SK-N-SH (cell line): ENCODE measurements at regions not wholly inside any gene's neighbourhood (a gene's known extent, or its start where the extent isn't known, plus 50 kb on each side); places are given as distances from the start of the nearest gene placed in this dataset.

Experiments
- CTCF ChIA-PET: fragments of 300-600, 350-600 bp; formaldehyde crosslinking; extraction: SDS; loops from one replicate; lab custom pipeline; 2021; lab: Yijun Ruan, JAX
- POLR2A ChIA-PET: fragments of 350-600 bp; sonication (Branson Sonifier 250); formaldehyde crosslinking; extraction: SDS; loops from one replicate; lab custom pipeline; 2020; ENCODE audit warnings: antibody characterized with exemption, inconsistent platforms; lab: Yijun Ruan, JAX
- DNase-seq: peaks from one replicate; pipeline ENCODE4 v3.0.0; 2012
- H2AFZ ChIP-seq: fragments of 200-600 bp; sonication (generic); 2 replicates; pipeline ENCODE4 v1.8.1; 2016; ENCODE audit warnings: antibody characterized with exemption, mild to moderate bottlenecking, low read depth
- H3F3A ChIP-seq: fragments of 200-600 bp; sonication (generic); replicated peaks from 2 replicates; pipeline ENCODE3; 2016; ENCODE audit warnings: antibody characterized with exemption, mild to moderate bottlenecking; ENCODE audit not compliant: insufficient read depth
- H3K27ac ChIP-seq, 2 experiments: fragments of 200-500 bp in 1 of 2; fragments of 200-600 bp in 1 of 2; sonication (Bioruptor generic) in 1 of 2; sonication (generic), shearing (Covaris generic) in 1 of 2; 2 replicates each; pipeline versions ENCODE4 v1.5.1 to v1.6.1; 2014 to 2016; ENCODE audit warnings: low read depth in 2 of 2, inconsistent platforms in 1 of 2, low read length in 1 of 2, mild to moderate bottlenecking in 1 of 2, mixed read lengths in 1 of 2
- H3K27me3 ChIP-seq: fragments of 200-600 bp; sonication (generic), shearing (Covaris generic); 2 replicates; pipeline ENCODE4 v1.6.1; 2016; ENCODE audit warnings: mixed run types; ENCODE audit not compliant: insufficient read depth
- H3K36me3 ChIP-seq, 2 experiments: fragments of 200-500 bp in 1 of 2; fragments of 200-600 bp in 1 of 2; sonication (Bioruptor generic) in 1 of 2; sonication (generic) in 1 of 2; replicated peaks in 1 of 2; 2 replicates each; pipeline versions ENCODE3 to v1.5.1; 2014 to 2016; ENCODE audit warnings: low read length in 1 of 2, mild to moderate bottlenecking in 1 of 2; ENCODE audit not compliant: insufficient read depth in 2 of 2, control insufficient read depth in 1 of 2
- H3K4me1 ChIP-seq, 2 experiments: fragments of 200-500 bp in 1 of 2; fragments of 200-600 bp in 1 of 2; sonication (Bioruptor generic) in 1 of 2; sonication (generic), shearing (Covaris generic) in 1 of 2; 2 replicates each; pipeline versions ENCODE4 v1.5.1 to v1.6.1; 2014 to 2016; ENCODE audit warnings: low read depth in 1 of 2, low read length in 1 of 2, mixed run types in 1 of 2; ENCODE audit not compliant: insufficient read depth in 2 of 2, control insufficient read depth in 1 of 2
- H3K4me2 ChIP-seq: fragments of 200-600 bp; sonication (generic), shearing (Covaris generic); 2 replicates; pipeline ENCODE4 v1.6.1; 2017; ENCODE audit warnings: mixed run types
- H3K4me3 ChIP-seq, 2 experiments: fragments of 200-500 bp in 1 of 2; fragments of 200-600 bp in 1 of 2; sonication (Bioruptor generic) in 1 of 2; sonication (generic), shearing (Covaris generic) in 1 of 2; 2 replicates each; pipeline versions ENCODE4 v1.5.1 to v1.8.1; 2014 to 2016; ENCODE audit warnings: low read depth in 2 of 2, inconsistent platforms in 1 of 2, low read length in 1 of 2, mild to moderate bottlenecking in 1 of 2, mixed read lengths in 1 of 2, moderate library complexity in 1 of 2
- H3K79me2 ChIP-seq: fragments of 200-600 bp; sonication (generic); 2 replicates; pipeline ENCODE4 v1.8.1; 2017; ENCODE audit warnings: mild to moderate bottlenecking; ENCODE audit not compliant: insufficient read depth
- H3K9ac ChIP-seq: fragments of 200-600 bp; sonication (generic); 2 replicates; pipeline ENCODE4 v1.6.1; 2017; ENCODE audit warnings: mixed run types
- H3K9me2 ChIP-seq: fragments of 200-600 bp; sonication (generic); 2 replicates; pipeline ENCODE4 v1.6.1; 2017; ENCODE audit warnings: mixed run types
- H3K9me3 ChIP-seq: fragments of 200-600 bp; sonication (generic); 2 replicates; pipeline ENCODE4 v1.6.1; 2017; ENCODE audit warnings: mixed run types, mild to moderate bottlenecking, moderate library complexity
- H4K20me1 ChIP-seq: fragments of 200-600 bp; sonication (generic); 2 replicates; pipeline ENCODE4 v1.6.1; 2017; ENCODE audit warnings: mild to moderate bottlenecking, mixed run types; ENCODE audit not compliant: insufficient read depth
- EP300 ChIP-seq, 2 experiments: IDR thresholded peaks; 2 replicates each; pipeline versions ENCODE4 v1.4.0 to v1.6.1; 2012; ENCODE audit warnings: borderline replicate concordance in 1 of 2, low read depth in 1 of 2, low read length in 1 of 2
- FOXJ3 ChIP-seq: sonication (generic); formaldehyde crosslinking; IDR thresholded peaks from 2 replicates; pipeline ENCODE4 v1.5.1; 2020; ENCODE audit warnings: mild to moderate bottlenecking, missing genetic modification reagents
- FOXM1 ChIP-seq: IDR thresholded peaks from 2 replicates; pipeline ENCODE4 v1.4.0; 2012; ENCODE audit warnings: low read depth, mild to moderate bottlenecking
- GATA2 ChIP-seq: sonication (generic); formaldehyde crosslinking; IDR thresholded peaks from 2 replicates; pipeline ENCODE4 v1.5.0; 2020; ENCODE audit warnings: mild to moderate bottlenecking, missing genetic modification reagents
- MEF2A ChIP-seq: IDR thresholded peaks from 2 replicates; pipeline ENCODE4 v1.4.0; 2012; ENCODE audit warnings: low read depth, borderline replicate concordance
- MXI1 ChIP-seq: IDR thresholded peaks from 2 replicates; pipeline ENCODE4 v1.6.1; 2012; ENCODE audit warnings: mild to moderate bottlenecking, low read depth, low read length, improper control_type of control experiment
- NFIC ChIP-seq: IDR thresholded peaks from 2 replicates; pipeline ENCODE4 v1.4.0; 2012; ENCODE audit warnings: borderline replicate concordance
- POLR2AphosphoS5 ChIP-seq: IDR thresholded peaks from 2 replicates; pipeline ENCODE4 v1.6.1; 2012; ENCODE audit warnings: low read depth, low read length
- RFX5 ChIP-seq: IDR thresholded peaks from 2 replicates; pipeline ENCODE4 v1.6.1; 2012; ENCODE audit warnings: mild to moderate bottlenecking, improper control_type of control experiment, low read length
- RXRA ChIP-seq: IDR thresholded peaks from 2 replicates; pipeline ENCODE4 v1.4.0; 2012; ENCODE audit warnings: low read depth, mild to moderate bottlenecking, borderline replicate concordance
- SIN3A ChIP-seq: IDR thresholded peaks from 2 replicates; pipeline ENCODE4 v1.6.1; 2012; ENCODE audit warnings: low read depth, mild to moderate bottlenecking, low read length, moderate library complexity, borderline replicate concordance
- SMC3 ChIP-seq: IDR thresholded peaks from 2 replicates; pipeline ENCODE4 v1.6.1; 2012; ENCODE audit warnings: low read depth, low read length, improper control_type of control experiment
- TAF1 ChIP-seq: IDR thresholded peaks from 2 replicates; pipeline ENCODE4 v1.6.1; 2012; ENCODE audit warnings: low read depth, mild to moderate bottlenecking, low read length, moderate library complexity, borderline replicate concordance
- TCF12 ChIP-seq: IDR thresholded peaks from 2 replicates; pipeline ENCODE4 v1.4.0; 2012
- YY1 ChIP-seq: IDR thresholded peaks from 2 replicates; pipeline ENCODE4 v1.4.0; 2012; ENCODE audit warnings: low read depth, mild to moderate bottlenecking
- WGBS: methylation state at CpG from one replicate; pipeline ENCODE4 v1.1.6; 2017; ENCODE audit warnings: low lambda C conversion rate; 5-methylcytosine and 5-hydroxymethylcytosine counted together
- TF ChIP-seq, protein P1 (sequence below): IDR thresholded peaks from 2 replicates; pipeline ENCODE4 v1.4.0; 2012; ENCODE audit warnings: low read depth, borderline replicate concordance
- TF ChIP-seq, protein P2 (sequence below): IDR thresholded peaks from 2 replicates; pipeline ENCODE4 v1.6.1; 2012; ENCODE audit warnings: mild to moderate bottlenecking, low read depth, low read length, moderate library complexity
- TF ChIP-seq, protein P3 (sequence below): IDR thresholded peaks from 2 replicates; pipeline ENCODE4 v1.4.0; 2012; ENCODE audit warnings: low read depth, borderline replicate concordance
- TF ChIP-seq, protein P4 (sequence below): IDR thresholded peaks from 2 replicates; pipeline ENCODE4; 2012

DNA sequence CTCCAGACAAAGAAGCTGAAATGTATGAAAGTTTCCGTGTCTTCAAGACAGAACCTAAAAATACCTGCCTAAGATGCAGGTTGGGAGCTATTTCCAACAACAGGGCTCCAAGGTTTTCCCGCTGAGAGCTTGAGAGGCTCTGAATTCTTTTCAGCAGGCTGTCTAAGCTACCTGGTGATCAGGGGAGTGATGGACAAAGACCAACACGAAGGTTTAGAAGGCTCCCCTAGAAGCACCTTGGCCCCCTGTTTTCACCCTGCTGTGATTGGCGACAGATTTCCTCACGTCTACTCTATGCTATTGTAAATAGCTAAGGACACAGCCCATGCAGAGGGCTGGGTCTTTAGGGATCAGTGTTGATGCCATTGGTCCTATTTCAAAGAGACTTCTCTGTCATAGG is 275.2 kb upstream of the SALL1 start:
- H4K20me1 ChIP-seq: no peaks in the 10 kb centered on the region
- H3F3A ChIP-seq: no peaks in the 10 kb centered on the region
- no peak for DNase-seq
- ChIA-PET CTCF (no interaction called here), POLR2A (no interaction called here)
- H3K9me3 ChIP-seq: no peaks in the 10 kb centered on the region
- 25% methylated on average over 5 of the region's 5 CpGs for WGBS
- H2AFZ ChIP-seq: no peak overlapping the region
- H3K27me3 ChIP-seq: no peaks in the 10 kb centered on the region
- TF ChIP-seq POLR2AphosphoS5 (no peak), YY1 (no peak), GATA2 (no peak), TCF12 (no peak), MEF2A (no peak), FOXJ3 (CRISPR knock-in tag) (no peak), FOXM1 (no peak), SMC3 (no peak)
- H3K4me2 ChIP-seq: no peak overlapping the region
- no peak overlapping the region for H3K27ac ChIP-seq
- H3K9me2 ChIP-seq: no peaks in the 10 kb centered on the region
- H3K4me1 ChIP-seq: no peaks in the 10 kb centered on the region
- no peak overlapping the region for H3K9ac ChIP-seq
- H3K36me3 ChIP-seq: no peaks in the 10 kb centered on the region
- no peaks in the 10 kb centered on the region for H3K79me2 ChIP-seq
- H3K4me3 ChIP-seq: no peak overlapping the region

DNA sequence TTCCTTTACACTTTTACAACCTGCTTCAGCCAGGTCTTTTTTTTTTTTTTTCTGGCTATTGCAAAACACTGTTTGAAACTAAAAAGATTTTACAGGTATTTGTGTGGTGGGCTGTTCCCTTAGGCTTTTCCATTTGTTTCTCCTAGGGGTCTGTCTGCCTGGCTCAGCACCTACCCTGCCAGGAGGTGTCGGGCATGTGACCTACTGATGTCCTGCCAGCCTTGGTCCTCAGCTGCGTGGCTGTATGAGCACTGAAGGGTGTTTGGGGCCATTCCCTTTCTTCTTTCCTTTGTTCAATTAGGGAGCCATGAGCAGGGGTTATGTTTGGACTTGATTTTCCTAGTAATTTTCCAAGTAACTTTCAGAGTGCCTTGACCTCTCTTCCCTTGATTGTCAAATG is 269.2 kb upstream of the SALL1 start:
- Histone ChIP-seq H3K27ac (no peak overlapping the region), H3K9ac (no peak overlapping the region), H4K20me1 (no peaks in the 10 kb centered on the region), H3K36me3 (no peaks in the 10 kb centered on the region), H3K4me3 (no peak overlapping the region), H2AFZ (no peak overlapping the region), H3F3A (no peaks in the 10 kb centered on the region), H3K27me3 (no peaks in the 10 kb centered on the region), H3K4me2 (no peak overlapping the region), H3K4me1 (no peaks in the 10 kb centered on the region; a peak in 1 of 4 replicates), H3K79me2 (no peaks in the 10 kb centered on the region), H3K9me2 (no peaks in the 10 kb centered on the region), H3K9me3 (no peaks in the 10 kb centered on the region)
- CTCF ChIA-PET: no interaction called here
- POLR2A ChIA-PET: no interaction called here
- TF ChIP-seq EP300 (IDR thresholded peaks at IDR 0.05; ENCODE audit: borderline replicate concordance in 1 of 2, low read depth in 1 of 2, low read length in 1 of 2) (no peak), SIN3A (no peak), MXI1 (no peak), NFIC (no peak), TAF1 (no peak), RFX5 (no peak), RXRA (no peak), FOXM1 (no peak)
- TF ChIP-seq, protein P1, sequence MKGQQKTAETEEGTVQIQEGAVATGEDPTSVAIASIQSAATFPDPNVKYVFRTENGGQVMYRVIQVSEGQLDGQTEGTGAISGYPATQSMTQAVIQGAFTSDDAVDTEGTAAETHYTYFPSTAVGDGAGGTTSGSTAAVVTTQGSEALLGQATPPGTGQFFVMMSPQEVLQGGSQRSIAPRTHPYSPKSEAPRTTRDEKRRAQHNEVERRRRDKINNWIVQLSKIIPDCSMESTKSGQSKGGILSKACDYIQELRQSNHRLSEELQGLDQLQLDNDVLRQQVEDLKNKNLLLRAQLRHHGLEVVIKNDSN: no peak
- TF ChIP-seq, protein P2, sequence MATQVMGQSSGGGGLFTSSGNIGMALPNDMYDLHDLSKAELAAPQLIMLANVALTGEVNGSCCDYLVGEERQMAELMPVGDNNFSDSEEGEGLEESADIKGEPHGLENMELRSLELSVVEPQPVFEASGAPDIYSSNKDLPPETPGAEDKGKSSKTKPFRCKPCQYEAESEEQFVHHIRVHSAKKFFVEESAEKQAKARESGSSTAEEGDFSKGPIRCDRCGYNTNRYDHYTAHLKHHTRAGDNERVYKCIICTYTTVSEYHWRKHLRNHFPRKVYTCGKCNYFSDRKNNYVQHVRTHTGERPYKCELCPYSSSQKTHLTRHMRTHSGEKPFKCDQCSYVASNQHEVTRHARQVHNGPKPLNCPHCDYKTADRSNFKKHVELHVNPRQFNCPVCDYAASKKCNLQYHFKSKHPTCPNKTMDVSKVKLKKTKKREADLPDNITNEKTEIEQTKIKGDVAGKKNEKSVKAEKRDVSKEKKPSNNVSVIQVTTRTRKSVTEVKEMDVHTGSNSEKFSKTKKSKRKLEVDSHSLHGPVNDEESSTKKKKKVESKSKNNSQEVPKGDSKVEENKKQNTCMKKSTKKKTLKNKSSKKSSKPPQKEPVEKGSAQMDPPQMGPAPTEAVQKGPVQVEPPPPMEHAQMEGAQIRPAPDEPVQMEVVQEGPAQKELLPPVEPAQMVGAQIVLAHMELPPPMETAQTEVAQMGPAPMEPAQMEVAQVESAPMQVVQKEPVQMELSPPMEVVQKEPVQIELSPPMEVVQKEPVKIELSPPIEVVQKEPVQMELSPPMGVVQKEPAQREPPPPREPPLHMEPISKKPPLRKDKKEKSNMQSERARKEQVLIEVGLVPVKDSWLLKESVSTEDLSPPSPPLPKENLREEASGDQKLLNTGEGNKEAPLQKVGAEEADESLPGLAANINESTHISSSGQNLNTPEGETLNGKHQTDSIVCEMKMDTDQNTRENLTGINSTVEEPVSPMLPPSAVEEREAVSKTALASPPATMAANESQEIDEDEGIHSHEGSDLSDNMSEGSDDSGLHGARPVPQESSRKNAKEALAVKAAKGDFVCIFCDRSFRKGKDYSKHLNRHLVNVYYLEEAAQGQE: no peak
- TF ChIP-seq, protein P3, sequence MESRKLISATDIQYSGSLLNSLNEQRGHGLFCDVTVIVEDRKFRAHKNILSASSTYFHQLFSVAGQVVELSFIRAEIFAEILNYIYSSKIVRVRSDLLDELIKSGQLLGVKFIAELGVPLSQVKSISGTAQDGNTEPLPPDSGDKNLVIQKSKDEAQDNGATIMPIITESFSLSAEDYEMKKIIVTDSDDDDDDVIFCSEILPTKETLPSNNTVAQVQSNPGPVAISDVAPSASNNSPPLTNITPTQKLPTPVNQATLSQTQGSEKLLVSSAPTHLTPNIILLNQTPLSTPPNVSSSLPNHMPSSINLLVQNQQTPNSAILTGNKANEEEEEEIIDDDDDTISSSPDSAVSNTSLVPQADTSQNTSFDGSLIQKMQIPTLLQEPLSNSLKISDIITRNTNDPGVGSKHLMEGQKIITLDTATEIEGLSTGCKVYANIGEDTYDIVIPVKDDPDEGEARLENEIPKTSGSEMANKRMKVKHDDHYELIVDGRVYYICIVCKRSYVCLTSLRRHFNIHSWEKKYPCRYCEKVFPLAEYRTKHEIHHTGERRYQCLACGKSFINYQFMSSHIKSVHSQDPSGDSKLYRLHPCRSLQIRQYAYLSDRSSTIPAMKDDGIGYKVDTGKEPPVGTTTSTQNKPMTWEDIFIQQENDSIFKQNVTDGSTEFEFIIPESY: no peak
- TF ChIP-seq, protein P4, sequence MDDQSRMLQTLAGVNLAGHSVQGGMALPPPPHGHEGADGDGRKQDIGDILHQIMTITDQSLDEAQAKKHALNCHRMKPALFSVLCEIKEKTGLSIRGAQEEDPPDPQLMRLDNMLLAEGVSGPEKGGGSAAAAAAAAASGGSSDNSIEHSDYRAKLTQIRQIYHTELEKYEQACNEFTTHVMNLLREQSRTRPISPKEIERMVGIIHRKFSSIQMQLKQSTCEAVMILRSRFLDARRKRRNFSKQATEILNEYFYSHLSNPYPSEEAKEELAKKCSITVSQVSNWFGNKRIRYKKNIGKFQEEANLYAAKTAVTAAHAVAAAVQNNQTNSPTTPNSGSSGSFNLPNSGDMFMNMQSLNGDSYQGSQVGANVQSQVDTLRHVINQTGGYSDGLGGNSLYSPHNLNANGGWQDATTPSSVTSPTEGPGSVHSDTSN: no peak
- 8% methylated on average over 2 of the region's 2 CpGs for WGBS
- no peak for DNase-seq
